HS-5 (cell line): ENCODE measurements at regions not wholly inside any gene's neighbourhood (a gene's known extent, or its start where the extent isn't known, plus 50 kb on each side); places are given as distances from the start of the nearest gene placed in this dataset.
"Not testable (repeated sequence)": the region's sequence is repeated elsewhere in the genome, so short reads cannot be mapped to it uniquely, and the experiment has no call there.

ENCODE experiments used
- DNase-seq: peaks from one replicate; pipeline ENCODE4 v3.0.0-alpha.2; 2012; ENCODE audit warnings: low read depth

DNA sequence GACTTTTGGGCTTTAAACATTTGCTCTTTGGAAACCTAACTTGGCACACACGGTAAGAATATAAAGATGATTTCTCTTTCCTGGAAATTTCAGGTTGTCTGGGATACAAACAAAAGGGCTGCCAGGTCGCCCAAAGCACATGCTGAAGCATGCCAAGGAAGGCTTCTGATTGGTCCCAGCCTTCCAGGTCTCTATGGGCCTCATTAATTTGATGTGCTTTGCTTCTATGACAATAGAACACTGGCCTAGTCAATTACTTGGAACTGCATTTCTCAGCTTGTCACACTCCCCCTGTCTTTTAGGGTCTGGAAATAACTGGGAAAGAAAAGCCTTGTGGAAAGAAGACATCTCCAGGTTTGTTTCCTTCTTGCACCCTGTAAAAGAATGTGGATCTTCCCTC is 228.9 kb downstream of the ADCYAP1 start:
- DNase-seq: no peak

GRCh38 chr18:1147730-1148129 is 243.1 kb downstream of the ADCYAP1 start:
- DNase-seq: no peak

DNA sequence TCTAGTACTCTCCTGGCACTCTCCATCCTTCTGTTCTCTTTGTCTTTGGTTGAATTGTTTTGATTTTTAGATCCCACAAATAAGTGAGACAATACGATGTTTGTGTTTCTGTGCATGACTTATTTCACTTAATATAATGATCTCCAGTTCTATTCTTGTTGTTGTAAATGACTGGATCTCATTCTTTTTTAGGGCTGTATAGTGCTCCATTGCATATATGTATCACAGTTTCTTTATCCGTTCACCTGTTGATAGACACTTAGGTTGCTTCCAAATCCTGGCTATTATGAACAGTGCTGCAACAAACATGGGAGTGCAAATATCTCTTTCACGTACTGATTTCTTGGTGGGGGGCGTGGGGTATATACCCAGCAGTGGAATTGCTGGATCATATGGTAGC is 245.0 kb downstream of the ADCYAP1 start:
- no peak for DNase-seq

DNA sequence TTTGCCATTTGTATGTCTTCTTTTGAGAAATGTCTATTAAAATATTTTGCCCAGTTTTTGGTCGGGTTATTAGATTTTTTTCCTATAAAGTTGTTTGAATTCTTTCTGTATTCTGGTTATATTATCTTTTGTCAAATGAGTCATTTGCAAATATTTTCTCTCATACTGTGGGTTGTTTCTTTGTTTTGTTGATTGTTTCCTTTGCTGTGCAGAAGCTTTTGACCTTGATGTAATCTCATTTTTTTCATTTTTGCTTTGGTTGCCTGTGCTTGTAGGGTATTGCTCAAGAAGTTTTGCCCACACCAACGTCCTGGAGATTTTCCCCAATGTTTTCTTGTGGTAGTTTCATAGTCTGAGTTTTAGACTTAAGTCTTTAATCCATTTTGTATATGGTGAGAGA is 245.7 kb downstream of the ADCYAP1 start:
- no peak for DNase-seq

GRCh38 chr18:1152958-1153357 is 248.3 kb downstream of the ADCYAP1 start:
- DNase-seq: not testable (repeated sequence)

DNA sequence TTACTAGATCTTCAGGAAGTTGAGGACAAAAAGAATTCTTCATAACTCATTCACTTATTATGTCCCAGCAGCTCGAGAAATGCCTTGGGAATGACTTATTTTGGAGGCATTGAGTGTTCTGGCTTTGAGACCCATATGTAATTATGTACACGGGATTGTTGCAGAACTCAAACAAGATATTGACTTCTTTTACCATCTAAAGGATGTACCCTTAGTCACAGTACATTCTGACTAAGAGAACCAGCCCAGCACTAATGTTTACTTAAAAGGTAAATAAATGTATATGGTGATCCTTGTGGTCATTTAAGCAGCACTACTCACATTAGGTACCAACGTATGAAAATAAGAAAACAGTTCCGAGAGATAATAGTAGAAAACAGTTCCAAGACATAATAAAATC is 268.9 kb downstream of the ADCYAP1 start:
- DNase-seq: no peak

DNA sequence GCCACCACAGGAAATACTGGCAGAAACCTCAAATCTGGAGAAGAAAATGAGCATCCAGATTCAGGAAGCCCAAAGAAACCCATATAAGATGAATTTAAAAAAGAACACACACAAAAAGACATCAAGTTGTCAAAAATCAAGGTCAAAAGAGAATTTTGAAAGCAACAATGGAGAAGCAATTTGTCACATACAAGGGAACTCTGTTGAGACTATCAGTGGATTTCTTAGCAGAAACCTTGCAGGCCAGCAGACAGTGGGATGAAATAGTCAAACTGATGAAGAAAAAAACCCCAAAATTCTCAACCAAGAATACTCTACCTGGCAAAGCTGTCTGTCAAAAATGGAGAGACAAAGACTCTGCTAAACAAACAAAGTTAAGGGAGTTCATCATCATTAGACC is 272.6 kb downstream of the ADCYAP1 start:
- DNase-seq: no peak

- no peak for DNase-seq
Observed at GRCh38 chr18:1191341-1191740, 286.7 kb downstream of the ADCYAP1 start.

DNA sequence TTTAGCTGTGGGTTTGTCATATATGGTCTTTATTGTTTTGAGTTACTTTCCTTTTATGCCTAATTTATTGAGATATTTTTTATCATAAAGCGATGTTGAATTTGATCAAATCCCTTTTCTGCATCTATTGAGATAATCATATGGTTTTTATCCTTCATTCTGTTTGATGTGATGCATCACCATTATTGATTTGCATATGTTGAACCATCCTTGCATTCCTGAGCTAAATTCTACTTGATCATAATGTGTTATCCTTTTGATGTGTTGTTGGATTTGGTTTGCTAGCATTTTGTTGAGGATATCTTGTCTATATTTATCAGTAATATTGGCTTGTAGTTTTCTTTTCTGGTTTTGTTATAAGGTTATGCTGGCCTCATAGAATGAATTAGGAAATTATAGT is 308.5 kb downstream of the ADCYAP1 start:
- no peak for DNase-seq

DNA sequence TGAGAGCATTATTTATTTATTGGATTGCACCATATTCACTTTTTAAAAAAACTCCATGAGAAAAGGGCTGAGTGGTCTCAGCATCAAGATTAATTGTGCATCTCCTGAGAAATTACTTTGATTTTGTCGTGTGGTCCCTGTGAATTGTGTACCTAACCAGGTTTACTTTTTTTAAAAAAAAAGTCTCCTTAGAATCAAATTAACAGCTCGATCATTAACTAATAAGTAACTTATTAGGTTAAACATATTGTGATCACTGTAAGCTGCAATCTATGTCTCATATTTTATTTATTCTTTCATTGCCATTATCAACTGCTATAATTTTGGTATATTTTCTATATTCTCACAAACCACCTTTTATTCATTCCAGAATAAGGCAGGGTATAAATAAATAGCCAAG is 318.2 kb downstream of the ADCYAP1 start:
- DNase-seq: no peak

DNA sequence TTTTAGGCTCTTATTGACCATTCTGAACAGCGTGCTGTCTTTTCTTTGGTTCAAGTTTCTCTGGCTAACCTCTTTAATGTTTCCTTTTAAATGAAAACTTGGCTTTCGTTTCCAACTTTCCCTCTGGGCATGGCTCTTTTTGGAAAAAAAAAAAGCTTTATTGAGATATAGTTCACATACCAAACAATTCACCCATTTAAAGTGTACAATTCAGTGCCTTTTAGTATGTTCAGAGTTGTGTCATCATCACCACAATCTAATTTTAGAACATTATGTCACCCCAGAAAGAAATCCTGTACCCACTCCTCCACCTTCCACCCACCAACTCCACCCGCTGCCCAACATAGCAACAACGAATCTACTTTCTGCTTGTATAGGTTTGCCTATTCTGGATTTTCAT is 322.4 kb downstream of the ADCYAP1 start:
- no peak for DNase-seq

DNA sequence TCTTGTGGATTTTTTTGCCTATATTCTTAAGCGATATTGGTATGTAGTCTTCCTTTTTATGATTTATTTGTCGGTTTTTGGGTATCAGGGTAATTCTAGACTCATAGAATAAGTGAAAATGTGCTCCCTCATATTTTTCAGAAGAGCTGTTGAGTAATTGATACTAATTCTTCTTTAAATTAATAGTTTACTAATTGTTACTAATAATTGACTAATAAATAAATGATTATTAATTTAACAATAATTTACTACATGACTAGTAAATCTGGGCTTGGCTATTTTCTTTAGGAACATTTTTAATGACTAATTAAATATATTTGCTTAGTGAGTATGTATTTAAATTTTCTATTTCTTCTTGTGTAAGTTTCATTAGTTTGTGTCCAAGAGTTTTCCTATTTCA is 325.0 kb downstream of the ADCYAP1 start:
- no peak for DNase-seq

DNA sequence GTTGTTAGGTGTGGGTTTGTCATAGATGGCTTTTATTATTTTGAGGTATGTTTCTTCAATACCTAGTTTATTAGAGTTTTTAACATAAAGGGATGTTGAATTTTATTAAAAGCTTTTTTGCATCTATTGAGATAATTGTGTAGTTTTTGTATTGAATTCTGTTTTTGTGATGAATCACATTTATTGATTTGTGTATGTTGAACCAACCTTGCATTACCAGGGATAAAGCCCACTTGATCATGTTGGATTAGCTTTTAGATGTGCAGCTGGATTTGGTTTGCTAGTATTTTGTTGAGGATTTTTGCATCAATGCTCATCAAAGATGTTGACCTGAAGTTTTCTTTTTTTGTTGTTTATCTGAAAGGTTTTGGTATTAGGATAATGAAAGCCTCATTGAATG is 328.2 kb downstream of the ADCYAP1 start:
- DNase-seq: no peak

DNA sequence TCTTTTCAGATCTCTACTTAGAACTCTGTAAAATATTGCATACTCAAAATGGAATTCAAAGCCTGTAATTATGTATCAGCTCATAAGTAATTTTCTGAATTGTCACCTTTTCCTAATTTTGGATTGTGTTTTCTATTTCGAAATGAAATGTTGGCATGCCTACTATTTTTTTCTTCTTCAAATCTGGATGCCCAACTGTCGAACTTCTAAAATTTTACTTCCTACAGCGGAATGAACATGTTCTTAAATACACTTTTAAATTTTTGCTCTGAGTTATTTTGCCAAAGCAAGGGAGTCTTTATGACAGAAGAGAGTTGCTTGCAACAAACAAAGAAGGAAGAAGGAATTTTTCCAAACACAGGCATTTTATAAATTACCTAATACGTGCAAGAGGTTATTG is 336.0 kb downstream of the ADCYAP1 start:
- no peak for DNase-seq

GRCh38 chr18:1244397-1245122 is 339.9 kb downstream of the ADCYAP1 start:
- DNase-seq: no peak

GRCh38 chr18:1246827-1247226 is 342.2 kb downstream of the ADCYAP1 start:
- DNase-seq: no peak

GRCh38 chr18:1252534-1252933 is 347.9 kb downstream of the ADCYAP1 start:
- no peak for DNase-seq

GRCh38 chr18:1252936-1253335 is 348.3 kb downstream of the ADCYAP1 start:
- no peak for DNase-seq

DNA sequence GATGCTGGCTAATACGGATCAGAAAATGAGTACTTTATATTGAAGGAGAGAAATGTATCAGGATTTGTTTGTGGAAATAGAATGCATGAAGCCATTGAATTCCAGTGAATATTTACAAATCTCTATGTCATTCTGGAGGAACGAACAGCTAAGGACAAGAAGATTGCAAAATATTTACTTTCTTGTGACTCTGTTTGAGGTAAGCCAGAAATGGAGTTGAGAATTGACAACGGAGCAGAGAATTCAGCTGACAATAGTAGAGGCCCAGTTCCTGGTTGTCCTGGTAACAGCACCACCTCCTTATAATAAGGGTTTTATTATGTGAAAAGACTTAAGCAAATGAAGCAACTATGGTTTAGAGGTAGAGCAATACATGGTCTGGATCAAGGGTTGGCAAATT is 349.2 kb downstream of the ADCYAP1 start:
- DNase-seq: no peak

DNA sequence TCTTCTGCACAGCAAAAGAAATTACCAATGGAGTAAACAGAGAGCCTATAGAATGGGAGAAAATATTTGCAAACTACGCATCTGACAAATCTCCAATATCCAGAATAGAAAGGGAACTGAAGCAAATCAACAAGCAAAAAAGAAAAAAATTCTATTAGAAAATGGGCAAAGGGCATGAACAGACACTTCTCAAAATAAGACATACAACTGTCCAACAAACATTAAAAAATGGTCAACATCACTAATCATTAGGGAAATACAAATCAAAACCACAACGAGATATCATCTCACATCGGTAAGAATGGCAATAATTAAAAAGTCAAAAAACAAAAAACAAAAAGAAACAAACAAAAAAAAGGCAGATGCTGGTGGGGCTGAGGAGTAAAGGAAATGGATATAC is 356.4 kb downstream of the ADCYAP1 start:
- no peak for DNase-seq

DNA sequence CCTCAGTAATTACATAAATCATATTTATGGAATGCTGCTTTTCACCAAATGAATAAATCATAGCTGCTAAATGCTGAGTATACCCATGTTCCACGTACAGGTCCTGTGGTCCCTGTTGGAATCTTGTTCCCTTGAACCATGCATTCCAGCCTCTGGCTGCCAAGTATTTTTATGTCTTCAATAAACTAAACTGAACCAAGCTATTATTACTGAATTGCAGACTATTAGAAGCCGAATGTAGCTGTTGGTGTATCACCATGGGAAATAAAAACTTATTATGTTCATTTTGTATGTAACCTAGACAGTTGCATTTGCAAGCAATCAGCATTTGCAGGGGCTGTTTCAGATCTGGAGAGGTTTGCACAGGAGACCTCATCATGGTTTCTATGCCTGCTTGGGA is 362.4 kb downstream of the ADCYAP1 start:
- DNase-seq: no peak

DNA sequence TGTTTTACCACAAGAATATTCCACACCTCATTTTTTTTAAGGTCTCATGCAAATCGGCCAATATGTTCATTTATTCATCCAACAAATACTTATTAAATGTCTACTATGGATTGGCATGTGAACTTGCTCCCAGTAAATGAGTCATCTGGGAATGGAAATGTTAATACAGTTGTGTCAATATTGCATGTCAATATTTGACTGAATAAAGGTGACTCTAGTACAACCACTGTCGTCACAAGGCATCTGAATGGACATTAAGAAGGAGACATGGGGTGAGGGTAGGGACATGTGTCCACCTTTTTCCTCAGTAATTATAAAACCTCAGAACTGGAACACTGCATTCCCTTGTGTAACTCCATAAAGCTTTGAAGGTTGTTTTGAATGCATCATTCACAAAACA is 365.4 kb downstream of the ADCYAP1 start:
- DNase-seq: no peak

DNA sequence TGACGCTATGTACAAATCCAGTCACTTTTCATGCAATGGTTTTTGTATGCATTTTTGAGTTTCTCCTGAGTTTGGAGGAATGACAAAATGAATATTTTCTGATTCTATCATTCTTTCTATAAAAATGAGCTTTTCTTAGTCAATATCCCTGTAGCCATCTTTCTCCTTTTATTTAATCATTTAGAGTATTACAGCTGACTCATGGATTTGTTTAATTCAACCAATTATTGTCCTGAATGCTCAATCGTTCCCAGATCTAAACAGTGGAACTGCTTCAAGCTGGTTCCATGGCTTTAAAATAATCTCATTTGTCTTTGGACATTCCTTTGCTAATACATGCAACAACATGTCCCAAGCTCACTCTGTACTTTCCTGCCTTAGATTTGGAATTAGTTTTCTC is 368.8 kb downstream of the ADCYAP1 start:
- no peak for DNase-seq

- no peak for DNase-seq
Observed at GRCh38 chr18:1292167-1292566, 387.5 kb downstream of the ADCYAP1 start.

DNA sequence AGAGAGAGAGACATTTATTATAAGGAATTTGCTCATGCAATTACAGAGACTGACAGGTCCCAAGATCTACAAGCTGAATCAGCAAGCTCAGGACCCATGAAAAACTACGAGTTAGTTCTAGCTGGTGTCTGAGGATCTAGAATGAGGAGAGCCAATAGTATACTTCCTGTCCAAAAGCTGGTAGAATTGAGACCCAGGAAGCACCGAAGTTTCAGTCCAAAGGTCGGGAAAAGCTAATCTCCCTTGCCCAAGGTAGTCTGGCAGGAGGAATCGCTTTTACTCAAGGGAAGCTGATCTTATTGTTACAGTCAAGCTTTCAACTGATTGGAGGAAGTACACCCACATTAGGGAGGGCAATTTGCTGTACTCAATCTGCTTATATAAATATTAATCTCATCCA is 389.6 kb downstream of the ADCYAP1 start:
- no peak for DNase-seq
